Mesendoderm (in vitro differentiated cells): ENCODE measurements at regions not wholly inside any gene's neighbourhood (a gene's known extent, or its start where the extent isn't known, plus 50 kb on each side); places are given as distances from the start of the nearest gene placed in this dataset.

Source experiments
- DNase-seq: peaks from one replicate; pipeline ENCODE4 v3.0.0; 2013
- H2AK5ac ChIP-seq: 2 replicates; pipeline ENCODE4 v1.6.1; 2013; ENCODE audit warnings: low read length, inconsistent platforms
- H2BK120ac ChIP-seq: 2 replicates; pipeline ENCODE4 v1.6.1; 2013; ENCODE audit warnings: low read depth, mild to moderate bottlenecking, low read length, moderate library complexity, mixed read lengths
- H2BK15ac ChIP-seq: replicated peaks from 2 replicates; pipeline ENCODE4 v1.6.1; 2013; ENCODE audit warnings: low read depth, mild to moderate bottlenecking, moderate library complexity
- H2BK5ac ChIP-seq: 2 replicates; pipeline ENCODE4 v1.6.1; 2013; ENCODE audit warnings: low read length, inconsistent platforms
- H3K18ac ChIP-seq: 2 replicates; pipeline ENCODE4 v1.6.1; 2013; ENCODE audit warnings: mild to moderate bottlenecking, low read length, mixed read lengths
- H3K23ac ChIP-seq: one replicate; pipeline ENCODE4 v1.6.1; 2013; ENCODE audit warnings: low read length
- H3K27ac ChIP-seq: 2 replicates; pipeline ENCODE4 v1.5.1; 2013; ENCODE audit warnings: low read depth, mild to moderate bottlenecking, inconsistent platforms, low read length, moderate library complexity
- H3K27me3 ChIP-seq: 2 replicates; pipeline ENCODE4 v1.6.1; 2013; ENCODE audit warnings: low read length, control low read depth, mild to moderate bottlenecking, inconsistent platforms; ENCODE audit not compliant: insufficient read depth, poor library complexity
- H3K36me3 ChIP-seq: 2 replicates; pipeline ENCODE4 v1.6.1; 2013; ENCODE audit warnings: low read length, inconsistent platforms; ENCODE audit not compliant: control insufficient read depth, insufficient read depth
- H3K4ac ChIP-seq: one replicate; pipeline ENCODE4 v1.6.1; 2013; ENCODE audit warnings: low read depth, mild to moderate bottlenecking, low read length, moderate library complexity
- H3K4me1 ChIP-seq: 2 replicates; pipeline ENCODE4 v1.6.1; 2013; ENCODE audit warnings: low read depth, low read length, inconsistent platforms; ENCODE audit not compliant: control insufficient read depth
- H3K4me2 ChIP-seq: 2 replicates; pipeline ENCODE4 v1.6.1; 2013; ENCODE audit warnings: low read length
- H3K4me3 ChIP-seq: 2 replicates; pipeline ENCODE4 v1.5.1; 2013; ENCODE audit warnings: mild to moderate bottlenecking, low read length
- H3K56ac ChIP-seq: one replicate; pipeline ENCODE4 v1.6.1; 2013; ENCODE audit warnings: low read length
- H3K79me1 ChIP-seq: 2 replicates; pipeline ENCODE4 v1.6.1; 2013; ENCODE audit warnings: low read length, inconsistent platforms
- H3K79me2 ChIP-seq: 2 replicates; pipeline ENCODE4 v1.6.1; 2013; ENCODE audit warnings: mild to moderate bottlenecking, low read length; ENCODE audit not compliant: control insufficient read depth, insufficient read depth
- H3K9ac ChIP-seq: 2 replicates; pipeline ENCODE4 v1.6.1; 2013; ENCODE audit warnings: low read length, inconsistent platforms
- H4K5ac ChIP-seq: one replicate; pipeline ENCODE4 v1.6.1; 2013; ENCODE audit warnings: low read length
- H4K8ac ChIP-seq: one replicate; pipeline ENCODE4 v1.6.1; 2013; ENCODE audit warnings: low read depth, mild to moderate bottlenecking, control low read depth, low read length, moderate library complexity
- WGBS: extraction: QIAGEN DNeasy Blood & Tissue Kit; methylation state at CpG from one replicate; pipeline ENCODE4 v1.1.7; 2013; ENCODE audit warnings: low lambda C conversion rate, missing lambda C conversion rate; ENCODE audit not compliant: insufficient coverage; ENCODE audit errors: extremely low coverage; 5-methylcytosine and 5-hydroxymethylcytosine counted together

DNA sequence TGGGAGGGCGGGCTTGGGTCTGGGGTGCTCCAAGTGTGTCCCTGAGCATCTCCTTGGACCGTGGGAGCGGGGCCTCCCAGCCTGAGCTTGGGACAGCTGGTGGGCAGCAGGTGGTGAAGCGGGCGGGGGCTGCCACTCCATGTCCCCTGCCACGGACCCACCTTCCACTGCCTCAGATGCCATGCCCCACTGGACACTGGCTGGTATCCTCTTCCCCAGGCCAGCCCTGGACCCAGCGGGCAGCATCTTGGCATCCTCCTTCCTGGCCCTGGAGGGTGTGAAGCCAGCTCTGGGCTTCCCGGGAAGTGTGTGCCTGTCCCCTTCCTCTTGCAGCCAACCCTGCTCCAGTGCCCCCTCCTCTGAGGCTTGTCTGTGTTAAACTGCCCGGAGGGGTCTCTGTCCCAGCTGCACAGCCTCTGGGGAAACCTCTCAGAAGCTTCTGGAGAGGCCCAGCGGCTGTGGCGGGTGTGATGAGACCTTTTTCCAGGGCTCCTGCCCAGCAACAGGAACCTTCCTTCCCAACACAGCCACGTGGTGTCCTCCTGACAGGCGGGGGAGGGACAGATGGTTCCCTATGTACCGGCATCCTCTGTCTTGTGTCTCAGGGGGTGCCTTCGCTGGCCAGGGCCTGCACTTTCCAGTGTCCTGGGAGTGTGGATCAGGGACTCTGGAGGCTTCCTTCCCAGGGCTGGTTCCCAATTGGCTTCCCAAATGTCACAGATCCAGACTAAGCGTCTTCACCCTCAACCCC lies 81.6 kb upstream of the DISP3 start:
- H3K4me2 ChIP-seq: no peak overlapping the region
- no peak overlapping the region for H3K18ac ChIP-seq
- no peak for DNase-seq
- H2BK15ac ChIP-seq: no peak overlapping the region
- H3K79me2 ChIP-seq: no peaks in the 10 kb centered on the region
- no peak overlapping the region for H2AK5ac ChIP-seq
- H4K5ac ChIP-seq: no peak overlapping the region
- no peak overlapping the region for H2BK5ac ChIP-seq
- H3K4me3 ChIP-seq: no peak overlapping the region
- H3K56ac ChIP-seq: no peak overlapping the region
- no peak overlapping the region for H3K23ac ChIP-seq
- no peak overlapping the region for H3K27ac ChIP-seq
- H3K4ac ChIP-seq: no peak overlapping the region
- no peaks in the 10 kb centered on the region for H3K4me1 ChIP-seq
- no peaks in the 10 kb centered on the region for H3K36me3 ChIP-seq
- H3K79me1 ChIP-seq: no peaks in the 10 kb centered on the region
- no peak overlapping the region for H2BK120ac ChIP-seq
- no peak overlapping the region for H4K8ac ChIP-seq
- WGBS: no CpG with 5 or more reads among the region's 16 CpGs
- H3K9ac ChIP-seq: no peak overlapping the region
- H3K27me3 ChIP-seq: no peaks in the 10 kb centered on the region

DNA sequence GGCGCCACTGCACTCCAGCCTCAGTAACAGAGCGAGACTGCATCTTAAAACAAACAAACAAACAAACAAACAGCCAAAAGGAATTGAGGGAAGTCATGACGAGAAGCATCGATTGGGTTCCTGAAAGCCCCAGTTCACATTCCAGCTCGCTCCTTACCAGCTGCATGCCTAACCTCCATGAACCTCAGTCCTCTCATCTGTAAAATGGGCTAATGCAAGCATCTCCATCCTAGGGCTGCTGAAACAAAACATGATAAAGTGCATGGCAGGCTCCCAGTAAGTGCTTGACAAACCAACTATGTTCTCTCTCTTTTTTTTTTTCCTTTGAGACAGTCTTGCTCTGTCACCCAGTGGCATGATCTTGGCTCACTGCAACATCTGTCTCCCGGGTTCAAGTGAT lies 79.7 kb upstream of the DISP3 start:
- H3K4ac ChIP-seq: no peak overlapping the region
- H2BK15ac ChIP-seq: no peak overlapping the region
- no peak overlapping the region for H3K18ac ChIP-seq
- no peak for DNase-seq
- H3K4me2 ChIP-seq: no peak overlapping the region
- no peak overlapping the region for H3K27ac ChIP-seq
- no peak overlapping the region for H3K56ac ChIP-seq
- no peak overlapping the region for H4K5ac ChIP-seq
- no peaks in the 10 kb centered on the region for H3K27me3 ChIP-seq
- H2BK120ac ChIP-seq: no peak overlapping the region
- WGBS: no CpG with 5 or more reads among the region's 6 CpGs
- no peak overlapping the region for H3K4me3 ChIP-seq
- no peaks in the 10 kb centered on the region for H3K4me1 ChIP-seq
- H3K36me3 ChIP-seq: no peaks in the 10 kb centered on the region
- H2BK5ac ChIP-seq: no peak overlapping the region
- no peak overlapping the region for H3K9ac ChIP-seq
- no peak overlapping the region for H2AK5ac ChIP-seq
- no peaks in the 10 kb centered on the region for H3K79me1 ChIP-seq
- H3K23ac ChIP-seq: no peak overlapping the region
- H3K79me2 ChIP-seq: no peaks in the 10 kb centered on the region
- H4K8ac ChIP-seq: no peak overlapping the region

DNA sequence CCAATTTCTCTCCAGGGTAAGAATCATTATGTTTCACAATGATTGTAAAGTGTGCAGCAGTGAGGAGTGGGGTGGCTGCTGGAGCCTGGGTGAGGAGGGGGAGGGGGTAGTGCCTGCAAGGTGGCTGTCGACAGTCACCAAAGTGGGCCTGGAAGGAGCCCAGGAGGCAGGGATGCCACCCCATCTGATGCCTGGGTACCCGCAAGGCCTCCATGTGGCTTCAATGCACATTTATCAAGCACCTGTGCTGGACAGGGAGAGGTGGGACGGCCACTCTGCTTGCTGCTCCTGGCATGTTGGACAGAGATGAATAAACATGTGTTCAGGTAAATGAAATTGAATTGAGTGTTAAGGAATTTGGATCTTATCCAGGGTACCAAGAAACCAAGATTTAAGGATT lies 78.8 kb upstream of the DISP3 start:
- no CpG with 5 or more reads among the region's 3 CpGs for WGBS
- Histone ChIP-seq H3K23ac (no peak overlapping the region), H4K5ac (no peak overlapping the region), H3K18ac (no peak overlapping the region), H3K79me2 (no peaks in the 10 kb centered on the region), H3K4me3 (no peak overlapping the region), H3K36me3 (no peaks in the 10 kb centered on the region), H2BK15ac (no peak overlapping the region), H2BK5ac (no peak overlapping the region), H3K4me2 (no peak overlapping the region), H2BK120ac (no peak overlapping the region), H4K8ac (no peak overlapping the region), H3K4ac (no peak overlapping the region), H3K27me3 (no peaks in the 10 kb centered on the region), H2AK5ac (no peak overlapping the region), H3K4me1 (no peaks in the 10 kb centered on the region), H3K9ac (no peak overlapping the region), H3K27ac (no peak overlapping the region), H3K56ac (no peak overlapping the region), H3K79me1 (no peaks in the 10 kb centered on the region)
- DNase-seq: no peak

DNA sequence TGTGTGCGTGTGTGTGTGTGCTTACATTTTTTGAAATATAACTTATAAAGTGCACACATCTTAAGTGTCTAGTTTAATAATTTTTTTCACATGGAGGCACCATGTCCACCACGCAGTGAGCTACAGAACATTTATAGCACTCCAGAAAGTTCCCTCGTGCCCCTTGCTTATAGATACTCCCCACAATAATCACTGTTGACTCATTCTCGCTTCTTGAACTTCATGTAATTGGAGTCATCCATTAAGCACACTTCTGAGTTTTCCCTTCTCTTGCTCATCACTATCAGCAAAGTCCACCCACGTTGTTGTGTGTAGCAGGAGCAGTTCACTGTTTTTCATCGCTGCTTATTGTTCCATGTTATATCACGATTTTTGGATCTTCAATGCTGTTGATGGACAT lies 78.4 kb upstream of the DISP3 start:
- H3K4me2 ChIP-seq: no peak overlapping the region
- no peaks in the 10 kb centered on the region for H3K4me1 ChIP-seq
- no peak overlapping the region for H4K5ac ChIP-seq
- H3K27ac ChIP-seq: no peak overlapping the region
- H3K18ac ChIP-seq: no peak overlapping the region
- no CpG with 5 or more reads among the region's 7 CpGs for WGBS
- H3K79me2 ChIP-seq: no peaks in the 10 kb centered on the region
- no peak for DNase-seq
- H3K56ac ChIP-seq: no peak overlapping the region
- H3K4me3 ChIP-seq: no peak overlapping the region
- H2BK120ac ChIP-seq: no peak overlapping the region
- H3K9ac ChIP-seq: no peak overlapping the region
- H2BK15ac ChIP-seq: no peak overlapping the region
- H3K23ac ChIP-seq: no peak overlapping the region
- no peaks in the 10 kb centered on the region for H3K36me3 ChIP-seq
- no peak overlapping the region for H2AK5ac ChIP-seq
- H3K79me1 ChIP-seq: no peaks in the 10 kb centered on the region
- H3K27me3 ChIP-seq: no peaks in the 10 kb centered on the region
- no peak overlapping the region for H4K8ac ChIP-seq
- H3K4ac ChIP-seq: no peak overlapping the region
- no peak overlapping the region for H2BK5ac ChIP-seq

DNA sequence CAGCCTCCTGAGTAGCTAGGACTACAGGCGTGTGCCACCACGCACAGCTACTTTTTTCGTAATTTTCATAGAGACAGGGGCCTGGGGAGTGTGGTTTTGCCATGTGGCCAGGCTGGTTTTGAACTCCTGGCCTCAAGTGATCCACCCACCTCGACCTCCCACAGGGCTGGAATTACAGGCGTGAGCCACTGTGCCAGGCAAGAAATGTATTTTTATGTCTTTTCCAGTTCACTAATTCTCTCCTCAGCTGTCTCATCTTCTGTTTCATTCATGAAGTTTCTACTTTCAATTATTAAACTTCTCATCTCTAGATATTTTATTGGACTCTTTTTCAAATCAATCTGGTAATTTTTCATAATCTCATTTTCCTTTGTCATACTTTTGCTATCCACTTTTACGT lies 72.1 kb upstream of the DISP3 start:
- H3K4me3 ChIP-seq: no peak overlapping the region
- WGBS: no CpG with 5 or more reads among the region's 6 CpGs
- no peak for DNase-seq

More for the DNA sequence above, 72.1 kb upstream of the DISP3 start:
- H4K8ac ChIP-seq: no peak overlapping the region
- H4K5ac ChIP-seq: no peak overlapping the region
- no peak overlapping the region for H3K4ac ChIP-seq
- H2AK5ac ChIP-seq: no peak overlapping the region
- H2BK120ac ChIP-seq: no peak overlapping the region
- H3K27ac ChIP-seq: no peak overlapping the region
- no peak overlapping the region for H3K23ac ChIP-seq
- no peak overlapping the region for H2BK5ac ChIP-seq
- H3K79me2 ChIP-seq: no peaks in the 10 kb centered on the region
- no peak overlapping the region for H3K9ac ChIP-seq
- H3K18ac ChIP-seq: no peak overlapping the region
- H2BK15ac ChIP-seq: no peak overlapping the region
- H3K36me3 ChIP-seq: no peaks in the 10 kb centered on the region
- no peaks in the 10 kb centered on the region for H3K4me1 ChIP-seq
- no peak overlapping the region for H3K4me2 ChIP-seq
- H3K79me1 ChIP-seq: no peaks in the 10 kb centered on the region
- H3K27me3 ChIP-seq: no peaks in the 10 kb centered on the region
- no peak overlapping the region for H3K56ac ChIP-seq
